ENCODE measurements at regions not wholly inside any gene's neighbourhood (a gene's known extent, or its start where the extent isn't known, plus 50 kb on each side); places are given as distances from the start of the nearest gene placed in this dataset.

GRCh38 chr13:50071379-50071778, 56.1 kb downstream of the KCNRG start:
- no peak overlapping the region for H3K4me3 ChIP-seq (ENCODE audit: low read length)
- H3K27me3 ChIP-seq (ENCODE audit: insufficient read depth, low read length): no peaks in the 10 kb centered on the region
- no peak overlapping the region for H3K9ac ChIP-seq (ENCODE audit: low read depth, low read length)
- H3K36me3 ChIP-seq (ENCODE audit: insufficient read depth, low read depth, low read length): peaks cover 26% of the 10 kb centered on the region
- no peaks in the 10 kb centered on the region for H3K9me3 ChIP-seq (ENCODE audit: insufficient read depth, low read depth, low read length)
- H3K27ac ChIP-seq (ENCODE audit: low read length): no peak overlapping the region
- no peaks in the 10 kb centered on the region for H3K4me1 ChIP-seq (ENCODE audit: insufficient read depth, low read length)

- Histone ChIP-seq H3K4me1 (ENCODE audit: insufficient read depth, low read length) (no peaks in the 10 kb centered on the region), H3K27ac (ENCODE audit: low read length) (no peak overlapping the region), H3K36me3 (ENCODE audit: insufficient read depth, low read depth, low read length) (peaks cover 18% of the 10 kb centered on the region), H3K4me3 (ENCODE audit: low read length) (no peak overlapping the region), H3K27me3 (ENCODE audit: insufficient read depth, low read length) (no peaks in the 10 kb centered on the region), H3K9me3 (ENCODE audit: insufficient read depth, low read depth, low read length) (no peaks in the 10 kb centered on the region), H3K9ac (ENCODE audit: low read depth, low read length) (no peak overlapping the region)
Observed at GRCh38 chr13:50072676-50073075, 57.4 kb downstream of the KCNRG start.

- peaks cover 11% of the 10 kb centered on the region for H3K36me3 ChIP-seq (ENCODE audit: insufficient read depth, low read depth, low read length)
- H3K4me1 ChIP-seq (ENCODE audit: insufficient read depth, low read length): peaks cover 3% of the 10 kb centered on the region; the same call in 1 of the 2 replicates
- no peak overlapping the region for H3K27ac ChIP-seq (ENCODE audit: low read length)
Observed at GRCh38 chr13:50073340-50073739, 58.1 kb downstream of the KCNRG start.

GRCh38 chr13:50074843-50075242, 59.6 kb downstream of the KCNRG start:
- peaks cover 19% of the 10 kb centered on the region; the same call in 1 of the 2 replicates for H3K4me1 ChIP-seq (ENCODE audit: insufficient read depth, low read length)
- H3K27ac ChIP-seq (ENCODE audit: low read length): no peak overlapping the region
- no peak overlapping the region for H3K4me3 ChIP-seq (ENCODE audit: low read length)
- no peak overlapping the region for H3K9ac ChIP-seq (ENCODE audit: low read depth, low read length)
- H3K36me3 ChIP-seq (ENCODE audit: insufficient read depth, low read depth, low read length): peaks cover 5% of the 10 kb centered on the region; the same call in 1 of the 2 replicates
- no peaks in the 10 kb centered on the region for H3K9me3 ChIP-seq (ENCODE audit: insufficient read depth, low read depth, low read length)
- H3K27me3 ChIP-seq (ENCODE audit: insufficient read depth, low read length): peaks cover 13% of the 10 kb centered on the region

More at GRCh38 chr13:50073340-50073739, 58.1 kb downstream of the KCNRG start:
- Histone ChIP-seq H3K27me3 (ENCODE audit: insufficient read depth, low read length) (no peaks in the 10 kb centered on the region), H3K9me3 (ENCODE audit: insufficient read depth, low read depth, low read length) (no peaks in the 10 kb centered on the region), H3K9ac (ENCODE audit: low read depth, low read length) (no peak overlapping the region), H3K4me3 (ENCODE audit: low read length) (no peak overlapping the region)

- Histone ChIP-seq H3K27ac (ENCODE audit: low read length) (no peak overlapping the region), H3K9ac (ENCODE audit: low read depth, low read length) (no peak overlapping the region), H3K9me3 (ENCODE audit: insufficient read depth, low read depth, low read length) (no peaks in the 10 kb centered on the region), H3K36me3 (ENCODE audit: insufficient read depth, low read depth, low read length) (peaks cover 5% of the 10 kb centered on the region; the same call in 1 of the 2 replicates), H3K4me3 (ENCODE audit: low read length) (no peak overlapping the region), H3K4me1 (ENCODE audit: insufficient read depth, low read length) (peaks cover 19% of the 10 kb centered on the region; the same call in 1 of the 2 replicates), H3K27me3 (ENCODE audit: insufficient read depth, low read length) (peaks cover 21% of the 10 kb centered on the region)
Observed at GRCh38 chr13:50075619-50076097, 60.4 kb downstream of the KCNRG start.

GRCh38 chr13:50077431-50077830, 62.2 kb downstream of the KCNRG start:
- Histone ChIP-seq H3K36me3 (ENCODE audit: insufficient read depth, low read depth, low read length) (no peaks in the 10 kb centered on the region), H3K9ac (ENCODE audit: low read depth, low read length) (no peak overlapping the region), H3K4me3 (ENCODE audit: low read length) (no peak overlapping the region), H3K4me1 (ENCODE audit: insufficient read depth, low read length) (peaks cover 19% of the 10 kb centered on the region; the same call in 1 of the 2 replicates), H3K27ac (ENCODE audit: low read length) (no peak overlapping the region), H3K27me3 (ENCODE audit: insufficient read depth, low read length) (peaks cover 22% of the 10 kb centered on the region), H3K9me3 (ENCODE audit: insufficient read depth, low read depth, low read length) (no peaks in the 10 kb centered on the region)

GRCh38 chr13:50078231-50078894, 63.1 kb downstream of the KCNRG start:
- Histone ChIP-seq H3K27ac (ENCODE audit: low read length) (no peak overlapping the region), H3K9ac (ENCODE audit: low read depth, low read length) (no peak overlapping the region), H3K4me1 (ENCODE audit: insufficient read depth, low read length) (peaks cover 19% of the 10 kb centered on the region; the same call in 1 of the 2 replicates), H3K4me3 (ENCODE audit: low read length) (peak overlapping the region; percentile 86), H3K36me3 (ENCODE audit: insufficient read depth, low read depth, low read length) (no peaks in the 10 kb centered on the region), H3K27me3 (ENCODE audit: insufficient read depth, low read length) (peaks cover 22% of the 10 kb centered on the region), H3K9me3 (ENCODE audit: insufficient read depth, low read depth, low read length) (no peaks in the 10 kb centered on the region)

- H3K27ac ChIP-seq (ENCODE audit: low read length): no peak overlapping the region
- H3K36me3 ChIP-seq (ENCODE audit: insufficient read depth, low read depth, low read length): no peaks in the 10 kb centered on the region
- peak overlapping the region; percentile 86 for H3K4me3 ChIP-seq (ENCODE audit: low read length)
- H3K27me3 ChIP-seq (ENCODE audit: insufficient read depth, low read length): peaks cover 22% of the 10 kb centered on the region
- no peak overlapping the region; the same call in 1 of the 2 replicates for H3K9ac ChIP-seq (ENCODE audit: low read depth, low read length)
- peaks cover 19% of the 10 kb centered on the region; the same call in 1 of the 2 replicates for H3K4me1 ChIP-seq (ENCODE audit: insufficient read depth, low read length)
- no peaks in the 10 kb centered on the region for H3K9me3 ChIP-seq (ENCODE audit: insufficient read depth, low read depth, low read length)
Observed at GRCh38 chr13:50078895-50079654, 63.8 kb downstream of the KCNRG start.

GRCh38 chr13:50079655-50080202, 64.5 kb downstream of the KCNRG start:
- Histone ChIP-seq H3K4me3 (ENCODE audit: low read length) (peak overlapping the region; percentile 86), H3K36me3 (ENCODE audit: insufficient read depth, low read depth, low read length) (no peaks in the 10 kb centered on the region), H3K9me3 (ENCODE audit: insufficient read depth, low read depth, low read length) (no peaks in the 10 kb centered on the region), H3K9ac (ENCODE audit: low read depth, low read length) (peak overlapping the region; percentile 88; the same call in 1 of the 2 replicates), H3K27ac (ENCODE audit: low read length) (no peak overlapping the region), H3K4me1 (ENCODE audit: insufficient read depth, low read length) (peaks cover 19% of the 10 kb centered on the region; the same call in 1 of the 2 replicates), H3K27me3 (ENCODE audit: insufficient read depth, low read length) (peaks cover 22% of the 10 kb centered on the region)

- Histone ChIP-seq H3K36me3 (ENCODE audit: insufficient read depth, low read depth, low read length) (no peaks in the 10 kb centered on the region), H3K4me1 (ENCODE audit: insufficient read depth, low read length) (peaks cover 19% of the 10 kb centered on the region; the same call in 1 of the 2 replicates)
Observed at GRCh38 chr13:50080203-50080910, 65.1 kb downstream of the KCNRG start.

More at GRCh38 chr13:50080203-50080910, 65.1 kb downstream of the KCNRG start:
- Histone ChIP-seq H3K9me3 (ENCODE audit: insufficient read depth, low read depth, low read length) (no peaks in the 10 kb centered on the region), H3K27ac (ENCODE audit: low read length) (no peak overlapping the region), H3K4me3 (ENCODE audit: low read length) (peak overlapping the region; percentile 86), H3K9ac (ENCODE audit: low read depth, low read length) (peak overlapping the region; percentile 88), H3K27me3 (ENCODE audit: insufficient read depth, low read length) (peaks cover 22% of the 10 kb centered on the region)

Measured in iPS-20b (cell line).